Liver (tissue), 8 donors: ENCODE measurements at regions not wholly inside any gene's neighbourhood (a gene's known extent, or its start where the extent isn't known, plus 50 kb on each side); places are given as distances from the start of the nearest gene placed in this dataset.

ENCODE experiments used
- DNase-seq: peaks from one replicate; pipeline ENCODE4 v3.0.0-alpha.2; 2017; ENCODE audit warnings: low spot score
- H3K27ac ChIP-seq, 2 donors: one replicate each; pipeline ENCODE4 v1.7.0; 2013; ENCODE audit warnings: inconsistent platforms in 2 of 2, low read length in 2 of 2, control low read depth in 1 of 2, low read depth in 1 of 2, mild to moderate bottlenecking in 1 of 2
- H3K27me3 ChIP-seq, 4 donors: one replicate each; pipeline versions ENCODE4 v1.6.1 to v1.7.0; 2013; ENCODE audit warnings: low read length in 3 of 4, inconsistent platforms in 1 of 4, mild to moderate bottlenecking in 1 of 4, moderate library complexity in 1 of 4; ENCODE audit not compliant: control insufficient read depth in 4 of 4, insufficient read depth in 4 of 4
- H3K36me3 ChIP-seq, 4 donors: one replicate each; pipeline versions ENCODE4 v1.6.1 to v1.7.0; 2013; ENCODE audit warnings: low read length in 3 of 4, mild to moderate bottlenecking in 3 of 4, low read depth in 1 of 4, moderate library complexity in 1 of 4; ENCODE audit not compliant: control insufficient read depth in 4 of 4, insufficient read depth in 3 of 4
- H3K4me1 ChIP-seq, 4 donors: one replicate each; pipeline versions ENCODE4 v1.6.1 to v1.7.0; 2013; ENCODE audit warnings: low read length in 3 of 4, mild to moderate bottlenecking in 3 of 4, moderate library complexity in 1 of 4; ENCODE audit not compliant: control insufficient read depth in 4 of 4, insufficient read depth in 4 of 4
- H3K4me3 ChIP-seq, 3 donors: one replicate each; pipeline versions ENCODE4 v1.6.1 to v1.7.0; 2013; ENCODE audit warnings: low read length in 3 of 3, control low read depth in 1 of 3, low read depth in 1 of 3, mild to moderate bottlenecking in 1 of 3
- H3K9ac ChIP-seq, 2 donors: one replicate each; pipeline ENCODE4 v1.7.0; 2013; ENCODE audit warnings: low read length in 2 of 2, mild to moderate bottlenecking in 2 of 2, moderate library complexity in 2 of 2, control low read depth in 1 of 2, low read depth in 1 of 2
- H3K9me3 ChIP-seq, 4 donors: one replicate each; pipeline versions ENCODE4 v1.6.1 to v1.7.0; 2013; ENCODE audit warnings: low read length in 3 of 4; ENCODE audit not compliant: control insufficient read depth in 4 of 4
- CTCF ChIP-seq: fragments of 150-350 bp; IDR thresholded peaks from 2 replicates; pipeline ENCODE4 v1.5.1; 2017; ENCODE audit warnings: improper control_type of control experiment, low read depth, low read length; ENCODE audit not compliant: missing input control
- EGR1 ChIP-seq, 2 donors: IDR thresholded peaks; 2 replicates each; pipeline ENCODE4 v1.6.1; 2016 to 2018; ENCODE audit warnings: antibody characterized with exemption in 2 of 2, low read depth in 2 of 2
- FOXA1 ChIP-seq: IDR thresholded peaks from 2 replicates; pipeline ENCODE4 v1.6.1; 2016; ENCODE audit warnings: antibody characterized with exemption
- FOXA2 ChIP-seq: IDR thresholded peaks from 2 replicates; pipeline ENCODE4 v1.6.1; 2016; ENCODE audit warnings: antibody characterized with exemption
- GABPA ChIP-seq, 2 donors: IDR thresholded peaks in 1 of 2; conservative IDR thresholded peaks in 1 of 2; 2 replicates each; pipeline ENCODE4 v1.6.1; 2016; ENCODE audit warnings: antibody characterized with exemption in 2 of 2, mild to moderate bottlenecking in 1 of 2, moderate library complexity in 1 of 2
- HNF4A ChIP-seq, 2 donors: conservative IDR thresholded peaks; 2 replicates each; pipeline ENCODE4 v1.6.1; 2016; ENCODE audit warnings: antibody characterized with exemption in 2 of 2, mild to moderate bottlenecking in 2 of 2
- HNF4G ChIP-seq: IDR thresholded peaks from 2 replicates; pipeline ENCODE4 v1.6.1; 2016; ENCODE audit warnings: antibody characterized with exemption
- JUND ChIP-seq, 2 donors: IDR thresholded peaks; 2 replicates each; pipeline ENCODE4 v1.6.1; 2016; ENCODE audit warnings: antibody characterized with exemption in 2 of 2
- NR2F2 ChIP-seq: IDR thresholded peaks from 2 replicates; pipeline ENCODE4 v1.6.1; 2016; ENCODE audit warnings: antibody characterized with exemption
- RAD21 ChIP-seq, 2 donors: IDR thresholded peaks; 2 replicates each; pipeline ENCODE4 v1.6.1; 2016; ENCODE audit warnings: antibody characterized with exemption in 2 of 2, mild to moderate bottlenecking in 2 of 2
- REST ChIP-seq: IDR thresholded peaks from 2 replicates; pipeline ENCODE4 v1.6.1; 2016; ENCODE audit warnings: antibody characterized with exemption, mild to moderate bottlenecking
- RXRA ChIP-seq, 2 donors: IDR thresholded peaks; 2 replicates each; pipeline ENCODE4 v1.6.1; 2017 to 2018; ENCODE audit warnings: antibody characterized with exemption in 2 of 2, mild to moderate bottlenecking in 1 of 2
- SP1 ChIP-seq: IDR thresholded peaks from 2 replicates; pipeline ENCODE4 v1.6.1; 2018; ENCODE audit warnings: antibody characterized with exemption, mild to moderate bottlenecking
- TAF1 ChIP-seq: conservative IDR thresholded peaks from 2 replicates; pipeline ENCODE4 v1.6.1; 2016; ENCODE audit warnings: antibody characterized with exemption, mild to moderate bottlenecking
- YY1 ChIP-seq: IDR thresholded peaks from 2 replicates; pipeline ENCODE4 v1.6.1; 2016; ENCODE audit warnings: antibody characterized with exemption, mild to moderate bottlenecking
- WGBS: extraction: QIAGEN DNeasy Blood & Tissue Kit; methylation state at CpG from one replicate; pipeline ENCODE4 v1.1.7; 2013; 5-methylcytosine and 5-hydroxymethylcytosine counted together
- TF ChIP-seq, protein P1 (sequence below): IDR thresholded peaks from 2 replicates; pipeline ENCODE4 v1.6.1; 2016; ENCODE audit warnings: antibody characterized with exemption
- TF ChIP-seq, protein P2 (sequence below): IDR thresholded peaks from 2 replicates; pipeline ENCODE4 v1.6.1; 2016; ENCODE audit warnings: antibody characterized with exemption
- TF ChIP-seq, protein P3 (sequence below): IDR thresholded peaks from 2 replicates; pipeline ENCODE4 v1.6.1; 2016; ENCODE audit warnings: antibody characterized with exemption
- donor health status: healthy.
- donor health status: healthy.
- donor health status: healthy.
- donor health status: healthy.
- donor health status: healthy.

DNA sequence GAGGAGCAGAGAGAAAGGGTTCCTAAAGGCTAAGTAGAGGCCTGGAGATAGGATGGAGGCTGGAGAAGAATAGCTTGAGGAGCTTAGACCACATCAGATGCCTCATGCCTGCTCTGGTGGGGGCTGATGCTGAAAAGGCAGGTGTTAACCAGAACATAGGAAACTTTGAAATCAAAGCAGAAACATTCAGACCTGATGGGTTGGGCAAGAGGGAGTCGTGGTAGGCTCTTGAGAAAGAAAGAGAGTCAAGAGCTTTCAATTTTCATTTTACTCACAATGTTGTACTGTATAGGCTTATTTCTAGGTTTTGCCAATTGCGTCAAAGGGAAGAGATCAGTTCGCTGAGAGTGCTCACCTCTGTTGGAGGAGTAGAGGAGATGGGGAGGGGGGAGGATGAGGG, 406.6 kb upstream of the SALL1 start:
- no peak for DNase-seq
- 90% methylated on average over 3 of the region's 3 CpGs for WGBS

More for the DNA sequence above, 406.6 kb upstream of the SALL1 start:
- no peaks in the 10 kb centered on the region for H3K4me1 ChIP-seq
- no peaks in the 10 kb centered on the region for H3K27me3 ChIP-seq
- H3K4me3 ChIP-seq, result no peak overlapping the region
- H3K9ac ChIP-seq, result no peak overlapping the region
- no peaks in the 10 kb centered on the region for H3K36me3 ChIP-seq
- TF ChIP-seq FOXA2 (no peak), RXRA (IDR thresholded peaks at IDR 0.05) (no peak), REST (no peak), RAD21 (IDR thresholded peaks at IDR 0.05) (no peak), NR2F2 (no peak), HNF4G (no peak), HNF4A (conservative IDR thresholded peaks at IDR 0.05) (no peak), YY1 (no peak), TAF1 (no peak), EGR1 (IDR thresholded peaks at IDR 0.05; ENCODE audit: low read depth in 2 of 2) (no peak), GABPA (IDR thresholded peaks at IDR 0.05 in 1 of 2, conservative IDR thresholded peaks at IDR 0.05 in 1 of 2) (no peak), JUND (IDR thresholded peaks at IDR 0.05) (no peak), CTCF (no peak), SP1 (no peak), FOXA1 (no peak)
- TF ChIP-seq, protein P1, sequence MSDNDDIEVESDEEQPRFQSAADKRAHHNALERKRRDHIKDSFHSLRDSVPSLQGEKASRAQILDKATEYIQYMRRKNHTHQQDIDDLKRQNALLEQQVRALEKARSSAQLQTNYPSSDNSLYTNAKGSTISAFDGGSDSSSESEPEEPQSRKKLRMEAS, result no peak
- TF ChIP-seq, protein P2, sequence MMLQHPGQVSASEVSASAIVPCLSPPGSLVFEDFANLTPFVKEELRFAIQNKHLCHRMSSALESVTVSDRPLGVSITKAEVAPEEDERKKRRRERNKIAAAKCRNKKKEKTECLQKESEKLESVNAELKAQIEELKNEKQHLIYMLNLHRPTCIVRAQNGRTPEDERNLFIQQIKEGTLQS, result no peak
- TF ChIP-seq, protein P3, sequence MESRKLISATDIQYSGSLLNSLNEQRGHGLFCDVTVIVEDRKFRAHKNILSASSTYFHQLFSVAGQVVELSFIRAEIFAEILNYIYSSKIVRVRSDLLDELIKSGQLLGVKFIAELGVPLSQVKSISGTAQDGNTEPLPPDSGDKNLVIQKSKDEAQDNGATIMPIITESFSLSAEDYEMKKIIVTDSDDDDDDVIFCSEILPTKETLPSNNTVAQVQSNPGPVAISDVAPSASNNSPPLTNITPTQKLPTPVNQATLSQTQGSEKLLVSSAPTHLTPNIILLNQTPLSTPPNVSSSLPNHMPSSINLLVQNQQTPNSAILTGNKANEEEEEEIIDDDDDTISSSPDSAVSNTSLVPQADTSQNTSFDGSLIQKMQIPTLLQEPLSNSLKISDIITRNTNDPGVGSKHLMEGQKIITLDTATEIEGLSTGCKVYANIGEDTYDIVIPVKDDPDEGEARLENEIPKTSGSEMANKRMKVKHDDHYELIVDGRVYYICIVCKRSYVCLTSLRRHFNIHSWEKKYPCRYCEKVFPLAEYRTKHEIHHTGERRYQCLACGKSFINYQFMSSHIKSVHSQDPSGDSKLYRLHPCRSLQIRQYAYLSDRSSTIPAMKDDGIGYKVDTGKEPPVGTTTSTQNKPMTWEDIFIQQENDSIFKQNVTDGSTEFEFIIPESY, result no peak
- no peaks in the 10 kb centered on the region for H3K9me3 ChIP-seq
- H3K27ac ChIP-seq, result no peak overlapping the region
